Endodermal cell (in vitro differentiated cells): ENCODE measurements at regions not wholly inside any gene's neighbourhood (a gene's known extent, or its start where the extent isn't known, plus 50 kb on each side); places are given as distances from the start of the nearest gene placed in this dataset.

Experiments used
- DNase-seq: peaks from one replicate; pipeline ENCODE4 v3.0.0-alpha.2; 2017
- H3K27ac ChIP-seq: 2 replicates; pipeline ENCODE4 v1.5.1; 2013; ENCODE audit warnings: mild to moderate bottlenecking, low read depth, low read length, moderate library complexity
- H3K27me3 ChIP-seq: 2 replicates; pipeline ENCODE4 v1.6.1; 2013; ENCODE audit warnings: mild to moderate bottlenecking, low read length, moderate library complexity; ENCODE audit not compliant: insufficient read depth, control insufficient read depth, poor library complexity, severe bottlenecking
- H3K36me3 ChIP-seq: 2 replicates; pipeline ENCODE4 v1.7.0; 2013; ENCODE audit warnings: mild to moderate bottlenecking, low read length, moderate library complexity; ENCODE audit not compliant: control insufficient read depth, insufficient read depth
- H3K4me1 ChIP-seq: one replicate; pipeline ENCODE4 v1.7.0; 2013; ENCODE audit warnings: low read length; ENCODE audit not compliant: control insufficient read depth, insufficient read depth
- H3K4me3 ChIP-seq: 2 replicates; pipeline ENCODE4 v1.5.1; 2013; ENCODE audit warnings: mild to moderate bottlenecking, low read length, moderate library complexity
- H3K9ac ChIP-seq: 2 replicates; pipeline ENCODE4 v1.6.1; 2013; ENCODE audit warnings: mild to moderate bottlenecking, low read length, moderate library complexity; ENCODE audit not compliant: poor library complexity, severe bottlenecking; ENCODE audit errors: extremely low read depth
- H3K9me3 ChIP-seq: 2 replicates; pipeline ENCODE4 v1.6.1; 2013; ENCODE audit warnings: mild to moderate bottlenecking, low read length, moderate library complexity; ENCODE audit not compliant: control insufficient read depth
- H3K27ac Mint-ChIP-seq: 2 replicates; pipeline ENCODE4 v1.8.0; 2020; ENCODE audit warnings: mixed read lengths
- H3K27me3 Mint-ChIP-seq: 2 replicates; pipeline ENCODE4 v1.8.0; 2021; ENCODE audit warnings: mild to moderate bottlenecking, mixed read lengths; ENCODE audit not compliant: insufficient read depth
- H3K36me3 Mint-ChIP-seq: 2 replicates; pipeline ENCODE4 v1.8.0; 2020; ENCODE audit warnings: low read depth, mixed read lengths
- H3K4me1 Mint-ChIP-seq: 2 replicates; pipeline ENCODE4 v1.8.0; 2020; ENCODE audit warnings: mixed read lengths
- H3K4me3 Mint-ChIP-seq: 2 replicates; pipeline ENCODE4 v1.8.0; 2020; ENCODE audit warnings: mild to moderate bottlenecking, moderate library complexity, mixed read lengths
- H3K9me3 Mint-ChIP-seq: 2 replicates; pipeline ENCODE4 v1.8.0; 2020; ENCODE audit warnings: mild to moderate bottlenecking, mixed read lengths
- WGBS, 2 experiments: methylation state at CpG; one replicate each; pipeline versions ENCODE4 v1.1.5 to v1.1.7; 2013; ENCODE audit warnings: missing lambda C conversion rate in 2 of 2, mixed read lengths in 1 of 2; ENCODE audit not compliant: insufficient coverage in 1 of 2, insufficient read length in 1 of 2; 5-methylcytosine and 5-hydroxymethylcytosine counted together
- TF ChIP-seq, protein P1 (sequence below): fragments of 200-600 bp; sonication (generic); conservative IDR thresholded peaks from 2 replicates; pipeline ENCODE4 v1.5.0; 2021; ENCODE audit warnings: antibody characterized with exemption, mild to moderate bottlenecking

DNA sequence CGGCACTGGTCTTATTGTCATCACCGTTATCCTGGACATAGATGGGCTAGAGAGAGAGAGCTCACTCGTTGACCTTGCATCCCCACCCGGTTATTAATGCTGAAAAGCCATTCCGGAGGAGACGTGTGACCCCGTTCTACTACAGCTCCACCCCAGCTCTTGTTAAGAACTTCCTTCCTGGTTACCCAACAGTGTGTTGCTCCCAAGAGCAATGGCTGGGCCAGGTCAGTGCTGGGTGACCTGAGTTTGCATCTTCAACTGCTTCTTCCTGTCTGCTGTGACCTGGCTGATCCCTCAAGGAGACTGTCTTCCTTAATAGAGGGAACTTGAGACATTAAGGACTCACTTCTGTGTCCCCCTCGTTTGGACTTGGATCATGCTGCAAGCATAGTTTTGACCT, 96.1 kb upstream of the SDK2 start:
- Histone ChIP-seq H3K36me3 (no peaks in the 10 kb centered on the region), H3K27ac (no peak overlapping the region), H3K9me3 (no peaks in the 10 kb centered on the region), H3K27me3 (no peaks in the 10 kb centered on the region), H3K4me1 (no peaks in the 10 kb centered on the region), H3K9ac (no peak overlapping the region), H3K4me3 (no peak overlapping the region)
- no peak overlapping the region for H3K4me3 Mint-ChIP-seq
- H3K27me3 Mint-ChIP-seq = peaks cover 30% of the 10 kb centered on the region
- TF ChIP-seq, protein P1, sequence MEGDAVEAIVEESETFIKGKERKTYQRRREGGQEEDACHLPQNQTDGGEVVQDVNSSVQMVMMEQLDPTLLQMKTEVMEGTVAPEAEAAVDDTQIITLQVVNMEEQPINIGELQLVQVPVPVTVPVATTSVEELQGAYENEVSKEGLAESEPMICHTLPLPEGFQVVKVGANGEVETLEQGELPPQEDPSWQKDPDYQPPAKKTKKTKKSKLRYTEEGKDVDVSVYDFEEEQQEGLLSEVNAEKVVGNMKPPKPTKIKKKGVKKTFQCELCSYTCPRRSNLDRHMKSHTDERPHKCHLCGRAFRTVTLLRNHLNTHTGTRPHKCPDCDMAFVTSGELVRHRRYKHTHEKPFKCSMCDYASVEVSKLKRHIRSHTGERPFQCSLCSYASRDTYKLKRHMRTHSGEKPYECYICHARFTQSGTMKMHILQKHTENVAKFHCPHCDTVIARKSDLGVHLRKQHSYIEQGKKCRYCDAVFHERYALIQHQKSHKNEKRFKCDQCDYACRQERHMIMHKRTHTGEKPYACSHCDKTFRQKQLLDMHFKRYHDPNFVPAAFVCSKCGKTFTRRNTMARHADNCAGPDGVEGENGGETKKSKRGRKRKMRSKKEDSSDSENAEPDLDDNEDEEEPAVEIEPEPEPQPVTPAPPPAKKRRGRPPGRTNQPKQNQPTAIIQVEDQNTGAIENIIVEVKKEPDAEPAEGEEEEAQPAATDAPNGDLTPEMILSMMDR = no peak
- no peak overlapping the region for H3K27ac Mint-ChIP-seq
- no peaks in the 10 kb centered on the region for H3K4me1 Mint-ChIP-seq
- H3K36me3 Mint-ChIP-seq = no peaks in the 10 kb centered on the region
- H3K9me3 Mint-ChIP-seq = no peaks in the 10 kb centered on the region
- no peak for DNase-seq
- WGBS, 2 experiments = 89 to 98% methylated on average over 7 to 8 of the region's 8 CpGs

DNA sequence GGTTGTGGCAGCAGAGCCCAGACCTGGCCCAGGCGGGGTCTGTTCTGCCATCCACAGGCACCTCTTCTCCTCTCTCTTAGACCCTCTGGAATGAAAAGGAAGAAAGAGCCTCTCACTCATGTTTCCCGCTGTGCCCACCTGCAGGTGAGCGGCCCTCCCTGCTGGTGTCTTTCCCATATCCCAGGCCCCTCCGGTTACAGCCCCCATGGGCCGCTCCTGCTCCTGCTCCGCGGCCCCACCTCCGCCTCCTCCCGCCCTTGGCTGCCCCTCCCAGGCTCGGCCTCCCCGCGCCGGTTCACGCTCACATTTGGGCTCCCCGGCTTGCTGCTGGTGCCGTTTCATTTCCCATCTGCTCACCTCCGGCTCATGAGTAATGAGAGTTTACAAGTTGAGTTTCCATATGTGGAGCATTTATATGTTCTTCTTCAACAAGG, 98.7 kb upstream of the SDK2 start:
- no peaks in the 10 kb centered on the region for H3K4me1 ChIP-seq
- H3K4me3 ChIP-seq = no peak overlapping the region
- Mint-ChIP-seq H3K4me1 (no peaks in the 10 kb centered on the region), H3K27ac (no peak overlapping the region), H3K9me3 (no peaks in the 10 kb centered on the region), H3K36me3 (no peaks in the 10 kb centered on the region), H3K4me3 (no peak overlapping the region), H3K27me3 (peaks cover 35% of the 10 kb centered on the region)
- DNase-seq = no peak
- TF ChIP-seq, protein P1 = no peak
- H3K36me3 ChIP-seq = no peaks in the 10 kb centered on the region
- H3K27me3 ChIP-seq = no peaks in the 10 kb centered on the region
- no peak overlapping the region for H3K9ac ChIP-seq
- no peak overlapping the region for H3K27ac ChIP-seq
- no peaks in the 10 kb centered on the region for H3K9me3 ChIP-seq
- WGBS, 2 experiments = 60 to 65% methylated on average over 16 to 17 of the region's 17 CpGs

DNA sequence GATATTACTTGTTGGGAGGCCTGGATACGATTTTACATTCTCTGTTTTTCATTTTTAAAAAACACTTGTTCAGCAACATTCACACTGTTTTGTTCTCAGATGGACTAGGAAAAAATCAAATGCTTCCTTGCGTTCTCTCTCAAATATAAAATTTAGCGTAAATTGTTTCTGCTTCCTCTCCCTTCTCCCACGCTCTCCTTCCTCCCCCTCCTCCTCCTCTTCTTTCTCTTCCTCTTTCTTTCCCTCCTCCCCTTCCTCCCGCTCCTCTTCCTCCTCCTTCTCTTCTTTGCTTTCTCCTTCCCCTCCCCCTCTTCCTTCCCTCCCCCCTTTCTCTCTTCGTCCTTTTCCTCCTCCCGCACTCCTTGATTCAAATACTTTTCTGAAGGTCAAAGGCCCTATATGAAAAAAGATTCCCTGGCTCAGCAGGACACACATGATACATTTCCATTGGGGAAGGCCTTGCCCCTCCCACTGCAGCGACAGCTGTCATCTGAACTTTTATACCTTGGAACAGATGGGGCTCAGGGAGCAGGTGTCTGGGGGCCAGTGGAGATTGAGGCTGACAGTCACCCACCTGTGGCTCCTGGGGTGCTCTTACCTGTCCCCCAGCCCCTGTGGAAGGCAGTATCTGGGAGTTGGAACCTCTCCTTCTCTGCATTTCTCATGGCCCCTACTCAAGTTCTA, 99.4 kb upstream of the SDK2 start:
- no peak overlapping the region for H3K4me3 ChIP-seq
- Mint-ChIP-seq H3K36me3 (no peaks in the 10 kb centered on the region), H3K4me1 (no peaks in the 10 kb centered on the region), H3K27me3 (peaks cover 33% of the 10 kb centered on the region), H3K9me3 (no peaks in the 10 kb centered on the region), H3K4me3 (no peak overlapping the region), H3K27ac (no peak overlapping the region)
- H3K9me3 ChIP-seq = no peaks in the 10 kb centered on the region
- no peak for DNase-seq
- H3K36me3 ChIP-seq = no peaks in the 10 kb centered on the region
- no peaks in the 10 kb centered on the region for H3K4me1 ChIP-seq
- TF ChIP-seq, protein P1 = no peak
- H3K9ac ChIP-seq = no peak overlapping the region
- no peak overlapping the region for H3K27ac ChIP-seq
- H3K27me3 ChIP-seq = no peaks in the 10 kb centered on the region
- 82 to 92% methylated on average over 6 to 8 of the region's 8 CpGs for WGBS, 2 experiments
